SH-SY5Y (cell line): ENCODE measurements at regions not wholly inside any gene's neighbourhood (a gene's known extent, or its start where the extent isn't known, plus 50 kb on each side); places are given as distances from the start of the nearest gene placed in this dataset.

ENCODE experiments used
- GATA2 ChIP-seq: IDR thresholded peaks from 2 replicates; pipeline ENCODE4 v1.6.1; 2011; ENCODE audit warnings: mild to moderate bottlenecking, low read depth, low read length
- GATA3 ChIP-seq: IDR thresholded peaks from 2 replicates; pipeline ENCODE4 v1.6.1; 2011; ENCODE audit warnings: low read depth, mild to moderate bottlenecking, low read length, moderate library complexity

- no peak for TF ChIP-seq GATA3
- no peak for TF ChIP-seq GATA2
These were observed 79.6 kb downstream of the RSPH3 start for GRCh38 chr6:158920311-158920905.
